Activated CD4-positive, alpha-beta T cell treated with anti-CD3 and anti-CD28 coated beads for 36 hours (primary cell): ENCODE measurements at regions not wholly inside any gene's neighbourhood (a gene's known extent, or its start where the extent isn't known, plus 50 kb on each side); places are given as distances from the start of the nearest gene placed in this dataset.
"Not testable (repeated sequence)": the region's sequence is repeated elsewhere in the genome, so short reads cannot be mapped to it uniquely, and the experiment has no call there.

Source experiments
- ATAC-seq: fragments of 200-7000 bp; cut with Tn5 transposase; one replicate; pipeline ENCODE4 v1.10.0; 2021; ENCODE audit warnings: mild to moderate bottlenecking, moderate library complexity
- CTCF ChIA-PET: fragments of 350-600 bp; sonication (Branson Sonifier 250); formaldehyde crosslinking; loops from one replicate; lab custom pipeline; 2021; ENCODE audit warnings: antibody characterized with exemption; lab: Charles Lee
- POLR2A ChIA-PET: fragments of 350-600 bp; sonication (Branson Sonifier 250); formaldehyde crosslinking; loops from one replicate; lab custom pipeline; 2021; ENCODE audit warnings: antibody characterized with exemption, inconsistent platforms; lab: Charles Lee
- DNase-seq: peaks from one replicate; pipeline ENCODE4 v3.0.0-alpha.2; 2020
- H3K27ac Mint-ChIP-seq: one replicate; pipeline ENCODE4 v1.8.0; 2021; ENCODE audit warnings: mixed read lengths
- H3K27me3 Mint-ChIP-seq: one replicate; pipeline ENCODE4 v1.8.0; 2021; ENCODE audit warnings: mixed read lengths
- H3K36me3 Mint-ChIP-seq: one replicate; pipeline ENCODE4 v1.8.0; 2021; ENCODE audit warnings: low read depth, mixed read lengths
- H3K4me1 Mint-ChIP-seq: one replicate; pipeline ENCODE4 v1.8.0; 2021; ENCODE audit warnings: mixed read lengths
- H3K4me3 Mint-ChIP-seq: one replicate; pipeline ENCODE4 v1.8.0; 2021; ENCODE audit warnings: mild to moderate bottlenecking, moderate library complexity, mixed read lengths
- H3K9me3 Mint-ChIP-seq: one replicate; pipeline ENCODE4 v1.8.0; 2021; ENCODE audit warnings: low read depth, mixed read lengths
- intact Hi-C, 2 experiments: fragments of 100-400 bp; cut with DNase I in 1 of 2; cut with micrococcal nuclease in 1 of 2; formaldehyde crosslinking; loops; one replicate each; pipeline versions ENCODE4 v1.14.2 to v1.15.1; 2022 to 2024; cut with DNase I, micrococcal nuclease

DNA sequence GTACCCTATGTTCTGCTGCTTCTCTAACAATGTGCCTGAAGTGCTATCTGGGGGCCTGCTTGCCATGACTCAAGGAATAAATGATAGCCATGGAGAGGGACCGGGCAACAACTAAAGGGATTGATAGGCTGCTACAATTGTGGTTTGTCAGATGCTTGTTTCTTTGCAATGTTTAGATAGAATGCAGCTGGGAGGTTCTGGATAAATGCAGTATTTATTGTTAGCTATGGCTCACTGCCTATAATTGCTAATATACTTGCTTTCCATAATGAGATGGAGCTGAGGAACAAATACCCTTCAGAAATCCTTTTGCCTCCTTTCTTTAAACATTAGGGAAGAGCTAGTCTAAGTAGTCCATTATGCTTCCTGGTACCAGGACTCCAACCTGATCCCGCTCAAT is 575.2 kb upstream of the SYNCRIP start:
- no peak overlapping the region for H3K27ac Mint-ChIP-seq
- H3K27me3 Mint-ChIP-seq = no peaks in the 10 kb centered on the region
- no peaks in the 10 kb centered on the region for H3K36me3 Mint-ChIP-seq
- no peaks in the 10 kb centered on the region for H3K4me1 Mint-ChIP-seq
- ChIA-PET CTCF (no interaction called here), POLR2A (no interaction called here)
- no peak for ATAC-seq
- H3K9me3 Mint-ChIP-seq = peaks cover 2% of the 10 kb centered on the region
- intact Hi-C loops = no loop called here
- no peak overlapping the region for H3K4me3 Mint-ChIP-seq
- DNase-seq = no peak

DNA sequence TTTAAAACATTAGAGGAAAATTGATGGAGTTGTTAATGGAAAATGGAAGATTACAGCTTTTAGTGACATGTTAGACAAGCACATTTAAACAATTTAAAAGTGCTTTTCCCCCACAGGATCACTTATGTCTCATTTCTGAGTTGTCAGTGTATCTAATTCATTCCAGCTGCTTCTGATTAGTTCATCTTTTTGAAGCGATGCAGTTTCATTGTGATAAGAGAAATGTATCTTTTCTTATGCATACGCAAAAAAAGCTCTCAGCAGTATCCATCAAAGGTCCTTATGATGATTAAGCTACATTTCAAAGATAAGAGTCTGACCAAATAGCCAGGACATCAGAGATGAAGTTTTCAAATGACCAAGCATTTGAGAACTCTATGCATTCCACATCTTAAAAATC is 572.6 kb upstream of the SYNCRIP start:
- H3K27me3 Mint-ChIP-seq = no peaks in the 10 kb centered on the region
- POLR2A ChIA-PET = no interaction called here
- DNase-seq (no peak), ATAC-seq (no peak)
- H3K4me3 Mint-ChIP-seq = no peak overlapping the region
- H3K36me3 Mint-ChIP-seq = no peaks in the 10 kb centered on the region
- CTCF ChIA-PET = no interaction called here
- H3K4me1 Mint-ChIP-seq = no peaks in the 10 kb centered on the region
- intact Hi-C loops = no loop called here
- H3K27ac Mint-ChIP-seq = no peak overlapping the region
- no peaks in the 10 kb centered on the region for H3K9me3 Mint-ChIP-seq

DNA sequence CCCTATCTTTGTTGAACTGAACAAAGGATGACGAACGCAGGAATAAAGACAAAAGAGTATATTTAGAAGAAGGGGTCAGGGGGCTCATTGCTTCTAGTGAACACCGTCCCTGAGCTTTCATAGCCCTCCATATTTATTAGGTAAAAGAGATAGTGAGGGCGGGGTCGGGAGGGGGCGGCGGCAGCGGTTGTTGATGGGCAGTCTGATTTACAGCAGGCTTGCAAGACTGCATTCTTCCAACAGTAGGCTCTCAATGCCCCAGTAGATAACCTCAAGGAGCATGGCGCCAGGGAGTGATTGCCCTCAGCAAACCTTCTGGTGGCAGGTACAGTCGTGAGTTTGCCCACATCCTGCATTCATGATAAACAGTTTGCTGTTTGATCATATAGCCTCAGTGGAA is 563.3 kb upstream of the SYNCRIP start:
- ChIA-PET POLR2A (no interaction called here), CTCF (no interaction called here)
- intact Hi-C loops = no loop called here
- DNase-seq (no peak), ATAC-seq (no peak)
- H3K27ac Mint-ChIP-seq = no peak overlapping the region
- peaks cover 4% of the 10 kb centered on the region for H3K9me3 Mint-ChIP-seq
- H3K4me3 Mint-ChIP-seq = no peak overlapping the region
- no peaks in the 10 kb centered on the region for H3K4me1 Mint-ChIP-seq
- H3K27me3 Mint-ChIP-seq = no peaks in the 10 kb centered on the region
- no peaks in the 10 kb centered on the region for H3K36me3 Mint-ChIP-seq

DNA sequence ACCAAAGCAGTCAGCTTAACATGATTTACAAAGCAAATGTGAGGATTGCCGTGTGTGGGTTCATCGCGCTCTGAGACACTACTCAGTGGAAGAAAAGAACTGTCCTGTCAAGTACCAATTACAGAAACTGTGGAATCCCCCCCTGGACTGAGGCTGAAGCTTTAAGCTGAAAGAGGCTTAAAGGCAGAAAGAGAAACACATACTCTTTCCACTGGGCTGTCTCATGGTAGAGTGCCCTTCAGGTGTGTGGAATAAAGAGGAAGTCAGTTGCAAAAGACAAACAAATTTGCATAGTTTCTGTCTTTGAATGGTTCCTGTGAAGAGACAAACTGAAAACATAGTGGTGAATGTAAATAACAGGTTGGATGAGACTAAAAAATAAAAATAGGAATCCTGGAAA is 560.4 kb upstream of the SYNCRIP start:
- H3K27me3 Mint-ChIP-seq = no peaks in the 10 kb centered on the region
- intact Hi-C loops = no loop called here
- DNase-seq (no peak), ATAC-seq (no peak)
- ChIA-PET CTCF (no interaction called here), POLR2A (no interaction called here)
- H3K9me3 Mint-ChIP-seq = peaks cover 4% of the 10 kb centered on the region
- H3K4me1 Mint-ChIP-seq = no peaks in the 10 kb centered on the region
- no peaks in the 10 kb centered on the region for H3K36me3 Mint-ChIP-seq
- no peak overlapping the region for H3K4me3 Mint-ChIP-seq
- no peak overlapping the region for H3K27ac Mint-ChIP-seq

DNA sequence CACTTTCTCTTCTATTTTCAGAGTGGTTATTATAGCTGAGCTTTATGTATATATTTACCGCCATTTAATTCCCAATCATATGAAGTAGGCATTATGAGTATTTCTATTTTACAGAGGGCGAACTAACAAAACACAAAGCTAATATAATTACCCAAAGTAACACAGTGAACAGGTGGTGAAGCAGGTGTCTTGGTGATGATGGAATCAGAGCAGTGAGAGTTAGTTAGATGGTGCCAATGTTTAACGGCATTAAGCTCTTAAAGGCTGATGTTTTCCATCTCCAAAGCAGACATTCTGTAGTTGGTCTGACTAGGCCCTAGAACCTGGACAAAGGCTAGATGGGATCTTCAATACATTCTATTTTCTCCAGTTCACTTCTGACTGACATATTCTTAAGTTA is 551.1 kb upstream of the SYNCRIP start:
- intact Hi-C loops = no loop called here
- POLR2A ChIA-PET = no interaction called here

DNA sequence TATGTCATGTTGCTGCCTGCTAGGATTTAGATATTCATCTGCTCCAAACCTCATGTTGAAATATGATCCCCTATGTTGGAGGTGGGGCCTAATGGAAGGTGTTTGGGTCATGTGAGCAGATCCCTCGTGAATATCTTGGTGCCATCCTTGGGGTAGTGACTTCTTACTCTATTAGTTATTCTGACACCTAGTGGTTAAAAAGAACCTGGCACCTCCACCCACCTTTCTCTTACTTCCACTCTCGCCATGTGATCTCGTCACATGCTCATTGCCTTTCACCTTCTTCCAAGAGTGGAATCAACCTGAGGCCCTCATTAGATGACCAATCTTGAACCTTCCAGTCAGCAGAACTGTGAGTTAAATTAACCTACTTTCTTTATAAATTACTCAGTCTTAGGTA is 549.4 kb upstream of the SYNCRIP start:
- H3K9me3 Mint-ChIP-seq = no peaks in the 10 kb centered on the region
- H3K36me3 Mint-ChIP-seq = no peaks in the 10 kb centered on the region
- H3K27ac Mint-ChIP-seq = no peak overlapping the region
- ATAC-seq = no peak
- intact Hi-C loops = loop anchor here in 1 of 2 experiments (1.0 kb wide), 1 partner anchor 269 kb away; no protein-coding TSS in a partner anchor
- ChIA-PET CTCF (no interaction called here), POLR2A (no interaction called here)
- no peaks in the 10 kb centered on the region for H3K27me3 Mint-ChIP-seq
- peak; percentile 13 for DNase-seq
- no peak overlapping the region for H3K4me3 Mint-ChIP-seq
- H3K4me1 Mint-ChIP-seq = no peaks in the 10 kb centered on the region

More for the DNA sequence above, 551.1 kb upstream of the SYNCRIP start:
- DNase-seq = no peak
- H3K4me1 Mint-ChIP-seq = no peaks in the 10 kb centered on the region
- no peak overlapping the region for H3K27ac Mint-ChIP-seq
- no peak for ATAC-seq
- no peaks in the 10 kb centered on the region for H3K9me3 Mint-ChIP-seq
- no peaks in the 10 kb centered on the region for H3K27me3 Mint-ChIP-seq
- CTCF ChIA-PET = no interaction called here
- H3K4me3 Mint-ChIP-seq = no peak overlapping the region
- no peaks in the 10 kb centered on the region for H3K36me3 Mint-ChIP-seq

DNA sequence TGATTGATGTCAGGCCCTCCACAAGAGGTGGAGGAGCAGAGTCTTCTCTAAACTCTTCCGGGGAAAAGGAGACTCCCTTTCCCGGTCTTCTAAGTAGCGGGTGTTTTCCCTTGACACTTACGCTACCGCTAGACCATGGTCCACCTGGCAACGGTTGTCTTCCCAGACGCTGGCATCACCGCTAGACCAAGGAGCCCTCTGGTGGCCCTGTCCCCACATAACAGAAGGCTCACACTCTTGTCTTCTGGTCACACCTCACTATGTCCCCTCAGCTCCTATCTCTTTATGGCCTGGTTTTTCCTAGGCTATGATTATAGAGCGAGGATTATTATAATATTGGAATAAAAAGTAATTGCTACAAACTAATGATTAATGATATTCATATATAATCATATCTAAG is 532.5 kb upstream of the SYNCRIP start:
- H3K4me1 Mint-ChIP-seq, H3K4me3 Mint-ChIP-seq, POLR2A ChIA-PET, H3K9me3 Mint-ChIP-seq, CTCF ChIA-PET, H3K27me3 Mint-ChIP-seq, DNase-seq, intact Hi-C loops, ATAC-seq, H3K27ac Mint-ChIP-seq, H3K36me3 Mint-ChIP-seq: not testable (repeated sequence)

DNA sequence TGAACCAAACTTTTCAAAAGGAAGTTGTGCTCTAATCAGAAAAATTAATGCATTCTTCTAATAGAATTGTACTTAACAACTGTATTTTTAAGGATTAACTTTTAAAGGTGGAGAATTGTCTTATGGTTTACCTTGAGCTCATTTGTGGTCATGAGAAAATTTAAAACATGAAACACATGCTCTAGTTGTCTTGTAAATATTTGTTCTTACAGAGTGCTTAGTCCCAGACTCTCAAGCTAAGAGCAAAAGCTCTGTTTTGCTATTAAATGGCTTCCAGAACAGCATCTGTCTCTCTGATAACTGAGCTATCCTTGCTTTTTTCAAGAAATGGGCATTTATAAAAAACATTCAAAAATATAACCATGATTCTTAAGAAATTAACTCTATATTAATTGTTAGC is 512.2 kb upstream of the SYNCRIP start:
- CTCF ChIA-PET = no interaction called here
- intact Hi-C loops = no loop called here
- POLR2A ChIA-PET = no interaction called here

DNA sequence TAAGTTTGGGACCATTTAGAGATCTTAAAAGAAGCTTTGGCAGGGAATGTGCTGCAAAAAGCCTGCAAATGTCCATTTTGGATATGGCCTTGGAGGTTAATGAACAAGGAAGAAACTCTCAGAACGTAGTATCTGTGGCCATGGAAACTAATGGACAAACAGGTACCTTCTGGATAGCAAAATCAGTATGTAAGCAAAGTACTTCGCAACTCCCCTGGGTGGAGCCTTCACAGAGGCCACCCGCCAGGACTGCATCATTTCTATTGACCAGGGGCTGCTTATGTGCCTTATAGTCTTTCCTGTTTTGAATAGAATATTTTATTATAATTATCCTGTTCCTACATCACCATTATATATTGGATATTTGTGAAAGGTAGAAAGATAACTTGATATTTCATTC is 510.8 kb upstream of the SYNCRIP start:
- H3K4me1 Mint-ChIP-seq = no peaks in the 10 kb centered on the region
- POLR2A ChIA-PET = no interaction called here

More for the DNA sequence above, 512.2 kb upstream of the SYNCRIP start:
- DNase-seq (no peak), ATAC-seq (no peak)
- Mint-ChIP-seq H3K4me3 (no peak overlapping the region), H3K27me3 (no peaks in the 10 kb centered on the region), H3K9me3 (no peaks in the 10 kb centered on the region), H3K27ac (no peak overlapping the region), H3K4me1 (no peaks in the 10 kb centered on the region), H3K36me3 (no peaks in the 10 kb centered on the region)

DNA sequence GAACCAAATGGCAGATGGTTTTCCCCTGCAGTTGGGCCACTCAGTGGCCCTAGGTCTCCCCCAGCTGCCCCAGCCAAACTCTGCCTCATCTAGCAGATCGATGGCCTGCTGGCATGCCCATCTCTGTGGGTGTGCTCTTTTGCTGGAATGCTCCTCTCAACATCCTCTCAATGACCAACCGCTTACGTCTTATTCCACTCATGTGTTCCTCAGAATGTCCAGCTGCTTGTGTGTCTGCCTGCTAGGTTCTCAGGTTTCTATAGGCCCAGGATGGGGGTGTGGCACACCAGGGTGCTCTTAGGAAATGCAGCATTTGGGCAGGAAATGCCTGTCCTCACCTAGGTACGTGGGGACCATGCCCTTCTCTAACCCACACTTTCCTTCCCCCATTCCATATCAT is 509.9 kb upstream of the SYNCRIP start:
- Mint-ChIP-seq H3K4me1 (no peaks in the 10 kb centered on the region), H3K4me3 (no peak overlapping the region)
- intact Hi-C loops = no loop called here

More for the DNA sequence above, 510.8 kb upstream of the SYNCRIP start:
- no peak overlapping the region for H3K4me3 Mint-ChIP-seq
- CTCF ChIA-PET = no interaction called here
- DNase-seq (no peak), ATAC-seq (no peak)
- intact Hi-C loops = no loop called here
- no peaks in the 10 kb centered on the region for H3K27me3 Mint-ChIP-seq
- no peaks in the 10 kb centered on the region for H3K36me3 Mint-ChIP-seq
- H3K27ac Mint-ChIP-seq = no peak overlapping the region
- no peaks in the 10 kb centered on the region for H3K9me3 Mint-ChIP-seq

DNA sequence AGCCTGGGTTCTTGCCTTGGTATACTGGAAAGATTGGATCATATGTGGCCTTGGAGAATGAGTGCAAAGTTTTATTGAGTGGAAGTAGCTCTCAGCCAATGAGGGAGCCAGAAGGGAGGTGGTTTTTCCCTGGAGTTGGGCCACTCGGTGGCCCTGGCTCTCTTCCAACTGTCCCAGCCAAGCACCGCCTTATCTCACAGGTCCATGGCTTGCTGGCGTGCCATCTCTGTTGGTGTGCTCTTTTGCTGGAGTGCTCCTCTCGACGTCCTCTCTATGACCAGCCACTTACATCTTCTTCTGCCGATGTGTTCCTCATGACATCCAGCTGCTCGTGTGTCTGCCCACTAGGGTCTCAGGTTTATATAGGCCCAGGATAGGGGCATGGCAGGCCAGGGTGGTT is 505.9 kb upstream of the SYNCRIP start:
- CTCF ChIA-PET = no interaction called here
- Mint-ChIP-seq H3K4me3 (no peak overlapping the region), H3K27me3 (no peaks in the 10 kb centered on the region), H3K9me3 (no peaks in the 10 kb centered on the region), H3K4me1 (no peaks in the 10 kb centered on the region), H3K36me3 (no peaks in the 10 kb centered on the region), H3K27ac (no peak overlapping the region)
- POLR2A ChIA-PET = no interaction called here
- intact Hi-C loops = no loop called here
- DNase-seq (no peak), ATAC-seq (no peak)

More for the DNA sequence above, 509.9 kb upstream of the SYNCRIP start:
- DNase-seq (no peak), ATAC-seq (no peak)
- H3K27me3 Mint-ChIP-seq = no peaks in the 10 kb centered on the region
- POLR2A ChIA-PET = no interaction called here
- CTCF ChIA-PET = no interaction called here
- H3K27ac Mint-ChIP-seq = no peak overlapping the region
- H3K9me3 Mint-ChIP-seq = no peaks in the 10 kb centered on the region
- H3K36me3 Mint-ChIP-seq = no peaks in the 10 kb centered on the region

DNA sequence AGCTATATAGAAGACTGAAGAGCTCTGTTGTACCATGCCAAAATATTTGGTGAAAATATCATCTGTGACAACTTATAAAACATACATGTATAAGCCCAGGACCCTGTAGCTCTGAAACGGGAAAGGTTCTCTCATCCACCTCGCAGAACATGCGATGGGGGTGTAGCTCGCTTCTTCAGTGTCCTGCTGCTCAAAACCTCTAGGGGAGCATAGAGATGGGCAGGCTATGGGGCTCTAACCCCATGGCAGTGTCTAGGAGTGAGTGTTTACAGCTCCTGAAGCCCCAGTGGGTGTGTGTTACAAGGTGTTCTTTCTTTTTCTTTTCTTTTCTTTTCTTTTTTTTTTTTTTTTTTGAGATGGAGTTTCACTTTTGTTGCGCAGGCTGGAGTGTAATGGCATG is 505.2 kb upstream of the SYNCRIP start:
- H3K27me3 Mint-ChIP-seq = no peaks in the 10 kb centered on the region
- CTCF ChIA-PET = no interaction called here
- H3K4me3 Mint-ChIP-seq = no peak overlapping the region
- DNase-seq = no peak
- H3K27ac Mint-ChIP-seq = no peak overlapping the region
- no peaks in the 10 kb centered on the region for H3K36me3 Mint-ChIP-seq
- H3K4me1 Mint-ChIP-seq = no peaks in the 10 kb centered on the region
- ATAC-seq = no peak
- no peaks in the 10 kb centered on the region for H3K9me3 Mint-ChIP-seq
- intact Hi-C loops = no loop called here
- POLR2A ChIA-PET = interaction anchor here (0.7 kb wide), 1 partner anchor 791 kb away, joined by 3 read pairs; no protein-coding TSS in a partner anchor

DNA sequence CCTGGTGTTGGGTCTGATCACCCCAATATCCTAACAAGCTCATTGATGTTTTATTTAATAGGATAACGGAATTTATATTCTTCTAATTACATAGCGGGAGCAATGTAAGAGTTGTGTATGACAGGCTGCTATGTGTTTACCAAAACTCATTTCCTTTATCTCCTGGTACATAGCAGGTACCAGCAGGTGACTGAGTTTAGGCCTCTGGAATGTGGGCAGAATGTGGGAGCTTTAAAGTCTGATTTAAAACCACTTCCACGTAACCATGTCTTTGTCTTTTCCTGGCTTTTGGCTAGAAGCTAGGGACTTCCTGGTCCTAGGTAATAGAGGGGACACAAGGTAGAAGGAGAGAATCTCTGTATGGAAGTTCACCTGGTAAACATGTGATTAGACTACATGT is 504.6 kb upstream of the SYNCRIP start:
- Mint-ChIP-seq H3K27me3 (no peaks in the 10 kb centered on the region), H3K4me3 (no peak overlapping the region), H3K27ac (no peak overlapping the region), H3K36me3 (no peaks in the 10 kb centered on the region), H3K9me3 (peaks cover 2% of the 10 kb centered on the region), H3K4me1 (no peaks in the 10 kb centered on the region)
- ChIA-PET POLR2A (interaction anchor here (0.7 kb wide), 1 partner anchor 791 kb away, joined by 3 read pairs; no protein-coding TSS in a partner anchor), CTCF (no interaction called here)
- intact Hi-C loops = no loop called here
- ATAC-seq = no peak
- no peak for DNase-seq
